Neuronal stem cell (in vitro differentiated cells): ENCODE measurements at regions not wholly inside any gene's neighbourhood (a gene's known extent, or its start where the extent isn't known, plus 50 kb on each side); places are given as distances from the start of the nearest gene placed in this dataset.

Source experiments
- DNase-seq: peaks from one replicate; pipeline ENCODE4 v3.0.0-alpha.2; 2013; ENCODE audit warnings: low spot score
- H2AFZ ChIP-seq: one replicate; pipeline ENCODE4 v1.6.1; 2013; ENCODE audit warnings: mild to moderate bottlenecking, low read length, inconsistent platforms
- H2AK5ac ChIP-seq: 2 replicates; pipeline ENCODE4 v1.6.1; 2013; ENCODE audit warnings: low read depth, mild to moderate bottlenecking, inconsistent platforms, low read length, moderate library complexity, mixed read lengths
- H2BK120ac ChIP-seq: 2 replicates; pipeline ENCODE4 v1.6.1; 2013; ENCODE audit warnings: low read depth, mild to moderate bottlenecking, inconsistent platforms, low read length, moderate library complexity, mixed read lengths
- H2BK12ac ChIP-seq: one replicate; pipeline ENCODE4 v1.6.1; 2013; ENCODE audit warnings: low read length, inconsistent platforms
- H2BK15ac ChIP-seq: 2 replicates; pipeline ENCODE4 v1.6.1; 2013; ENCODE audit warnings: mild to moderate bottlenecking, low read length, inconsistent platforms, mixed read lengths
- H2BK5ac ChIP-seq: one replicate; pipeline ENCODE4 v1.6.1; 2013; ENCODE audit warnings: inconsistent platforms, mild to moderate bottlenecking, low read length, moderate library complexity
- H3K14ac ChIP-seq: one replicate; pipeline ENCODE4 v1.6.1; 2013; ENCODE audit warnings: low read length, inconsistent platforms
- H3K18ac ChIP-seq: 2 replicates; pipeline ENCODE4 v1.6.1; 2013; ENCODE audit warnings: low read length, inconsistent platforms
- H3K23ac ChIP-seq: 2 replicates; pipeline ENCODE4 v1.6.1; 2013; ENCODE audit warnings: low read depth, mild to moderate bottlenecking, mixed read lengths, low read length, inconsistent platforms; ENCODE audit not compliant: poor library complexity
- H3K27ac ChIP-seq: replicated peaks from 3 replicates; pipeline ENCODE4 v1.5.1; 2013; ENCODE audit warnings: low read length, inconsistent platforms
- H3K27me3 ChIP-seq, 3 experiments: 2 replicates each; pipeline ENCODE4 v1.6.1; 2013; ENCODE audit warnings: low read length in 3 of 3, mild to moderate bottlenecking in 2 of 3, inconsistent platforms in 1 of 3, low read depth in 1 of 3, mixed read lengths in 1 of 3, moderate library complexity in 1 of 3; ENCODE audit not compliant: control insufficient read depth in 3 of 3, insufficient read depth in 3 of 3
- H3K36me3 ChIP-seq, 2 donors: replicated peaks in 1 of 2; 2 replicates each; pipeline ENCODE4 v1.6.1; 2013; ENCODE audit warnings: low read length in 2 of 2; ENCODE audit not compliant: control insufficient read depth in 2 of 2, insufficient read depth in 2 of 2
- H3K4ac ChIP-seq: 2 replicates; pipeline ENCODE4 v1.6.1; 2013; ENCODE audit warnings: inconsistent platforms, mild to moderate bottlenecking, low read length, moderate library complexity
- H3K4me1 ChIP-seq, 2 donors: 1 replicate in 1 of 2; 2 replicates in 1 of 2; pipeline ENCODE4 v1.6.1; 2013; ENCODE audit warnings: low read length in 2 of 2, low read depth in 1 of 2; ENCODE audit not compliant: control insufficient read depth in 2 of 2, insufficient read depth in 1 of 2
- H3K4me2 ChIP-seq: one replicate; pipeline ENCODE4 v1.6.1; 2013; ENCODE audit warnings: mild to moderate bottlenecking, low read length, inconsistent platforms; ENCODE audit not compliant: insufficient read depth, poor library complexity, severe bottlenecking
- H3K4me3 ChIP-seq, 2 donors: 2 replicates each; pipeline ENCODE4 v1.5.1; 2013; ENCODE audit warnings: low read length in 2 of 2, mild to moderate bottlenecking in 2 of 2, inconsistent platforms in 1 of 2, moderate library complexity in 1 of 2
- H3K79me1 ChIP-seq: one replicate; pipeline ENCODE4 v1.6.1; 2013; ENCODE audit warnings: low read depth, mild to moderate bottlenecking, inconsistent platforms, low read length, moderate library complexity
- H3K9ac ChIP-seq: one replicate; pipeline ENCODE4 v1.6.1; 2013; ENCODE audit warnings: mild to moderate bottlenecking, low read depth, low read length, inconsistent platforms; ENCODE audit not compliant: poor library complexity
- H3K9me3 ChIP-seq, 2 donors: replicated peaks in 1 of 2; 2 replicates each; pipeline versions ENCODE3 to v1.6.1; 2013; ENCODE audit warnings: low read length in 2 of 2, mild to moderate bottlenecking in 2 of 2, inconsistent platforms in 1 of 2, low read depth in 1 of 2, mixed read lengths in 1 of 2, moderate library complexity in 1 of 2; ENCODE audit not compliant: control insufficient read depth in 2 of 2, insufficient read depth in 1 of 2
- H4K8ac ChIP-seq: one replicate; pipeline ENCODE4 v1.6.1; 2013; ENCODE audit warnings: low read depth, mild to moderate bottlenecking, inconsistent platforms, low read length, moderate library complexity
- H4K91ac ChIP-seq: one replicate; pipeline ENCODE4 v1.6.1; 2013; ENCODE audit warnings: low read length, low read depth, mild to moderate bottlenecking, inconsistent platforms; ENCODE audit not compliant: poor library complexity
- WGBS, 2 donors: extraction: QIAGEN DNeasy Blood & Tissue Kit; methylation state at CpG; one replicate each; pipeline ENCODE4 v1.1.7; 2013; ENCODE audit warnings: missing lambda C conversion rate in 2 of 2, mixed read lengths in 1 of 2; ENCODE audit not compliant: insufficient read length in 2 of 2, insufficient replicate concordance in 1 of 2; ENCODE audit errors: extremely low coverage in 2 of 2; 5-methylcytosine and 5-hydroxymethylcytosine counted together

GRCh38 chr2:188145885-188146284 is 145.8 kb upstream of the GULP1 start:
- Histone ChIP-seq H3K4me1 (no peaks in the 10 kb centered on the region), H4K91ac (no peak overlapping the region), H2AFZ (no peak overlapping the region), H3K27ac (no peak overlapping the region), H3K9me3 (no peaks in the 10 kb centered on the region), H3K36me3 (no peaks in the 10 kb centered on the region), H3K18ac (no peak overlapping the region), H2BK120ac (no peak overlapping the region), H2AK5ac (no peak overlapping the region), H3K4ac (no peak overlapping the region), H4K8ac (no peak overlapping the region), H3K4me3 (no peak overlapping the region), H3K23ac (no peak overlapping the region), H3K79me1 (no peaks in the 10 kb centered on the region), H2BK15ac (no peak overlapping the region), H3K14ac (no peak overlapping the region), H2BK5ac (no peak overlapping the region), H3K9ac (no peak overlapping the region), H2BK12ac (no peak overlapping the region), H3K4me2 (no peak overlapping the region), H3K27me3 (no peaks in the 10 kb centered on the region)
- no CpG with 5 or more reads among the region's 1 CpG for WGBS, 2 donors
- no peak for DNase-seq

GRCh38 chr2:188146888-188147287 is 144.8 kb upstream of the GULP1 start:
- Histone ChIP-seq H2BK15ac (no peak overlapping the region), H3K14ac (no peak overlapping the region), H3K79me1 (no peaks in the 10 kb centered on the region), H3K36me3 (no peaks in the 10 kb centered on the region), H3K4ac (no peak overlapping the region), H3K4me3 (no peak overlapping the region), H3K9me3 (no peaks in the 10 kb centered on the region), H3K18ac (no peak overlapping the region), H2BK120ac (no peak overlapping the region), H3K27ac (no peak overlapping the region), H2BK12ac (no peak overlapping the region), H3K23ac (no peak overlapping the region), H2BK5ac (no peak overlapping the region), H3K4me2 (no peak overlapping the region), H3K27me3 (no peaks in the 10 kb centered on the region), H2AK5ac (no peak overlapping the region), H3K4me1 (no peaks in the 10 kb centered on the region), H4K91ac (no peak overlapping the region), H3K9ac (no peak overlapping the region), H4K8ac (no peak overlapping the region), H2AFZ (no peak overlapping the region)
- no peak for DNase-seq
- no CpG with 5 or more reads among the region's 1 CpG for WGBS, 2 donors

GRCh38 chr2:188151670-188152069 is 140.0 kb upstream of the GULP1 start:
- no peaks in the 10 kb centered on the region for H3K4me1 ChIP-seq
- no peaks in the 10 kb centered on the region for H3K9me3 ChIP-seq
- H3K4me2 ChIP-seq, result no peak overlapping the region
- no peak overlapping the region for H2BK12ac ChIP-seq
- H3K27me3 ChIP-seq, result no peaks in the 10 kb centered on the region
- H3K4ac ChIP-seq, result no peak overlapping the region
- no CpG with 5 or more reads among the region's 1 CpG for WGBS, 2 donors
- no peak overlapping the region for H2AFZ ChIP-seq
- no peak overlapping the region for H2BK5ac ChIP-seq
- no peak overlapping the region for H2BK120ac ChIP-seq
- no peak overlapping the region for H2BK15ac ChIP-seq
- no peak overlapping the region for H3K27ac ChIP-seq
- no peak overlapping the region for H4K8ac ChIP-seq
- no peaks in the 10 kb centered on the region for H3K36me3 ChIP-seq
- no peaks in the 10 kb centered on the region for H3K79me1 ChIP-seq
- no peak overlapping the region for H4K91ac ChIP-seq
- H3K9ac ChIP-seq, result no peak overlapping the region
- no peak overlapping the region for H3K14ac ChIP-seq
- H3K4me3 ChIP-seq, result no peak overlapping the region
- H3K18ac ChIP-seq, result no peak overlapping the region
- H3K23ac ChIP-seq, result no peak overlapping the region
- no peak overlapping the region for H2AK5ac ChIP-seq
- no peak for DNase-seq

GRCh38 chr2:188158337-188159100 is 133.2 kb upstream of the GULP1 start:
- H3K4me3 ChIP-seq, result no peak overlapping the region
- no peak overlapping the region for H3K4ac ChIP-seq
- H2AFZ ChIP-seq, result peak overlapping the region; percentile 22
- H3K79me1 ChIP-seq, result no peaks in the 10 kb centered on the region
- no peak overlapping the region for H3K27ac ChIP-seq
- no peak overlapping the region for H2BK5ac ChIP-seq
- H4K91ac ChIP-seq, result no peak overlapping the region
- H3K9ac ChIP-seq, result no peak overlapping the region
- no peak overlapping the region for H2BK120ac ChIP-seq
- H3K18ac ChIP-seq, result no peak overlapping the region
- H3K36me3 ChIP-seq, result no peaks in the 10 kb centered on the region
- no CpG with 5 or more reads among the region's 9 CpGs for WGBS, 2 donors
- no peak overlapping the region for H4K8ac ChIP-seq
- no peaks in the 10 kb centered on the region for H3K27me3 ChIP-seq
- no peak overlapping the region for H2BK12ac ChIP-seq
- H2BK15ac ChIP-seq, result no peak overlapping the region
- H3K14ac ChIP-seq, result no peak overlapping the region
- H3K23ac ChIP-seq, result no peak overlapping the region
- H3K4me1 ChIP-seq, result no peaks in the 10 kb centered on the region
- DNase-seq, result no peak
- H2AK5ac ChIP-seq, result no peak overlapping the region
- no peaks in the 10 kb centered on the region for H3K9me3 ChIP-seq
- no peak overlapping the region for H3K4me2 ChIP-seq
